HCT116 (cell line): ENCODE measurements at regions not wholly inside any gene's neighbourhood (a gene's known extent, or its start where the extent isn't known, plus 50 kb on each side); places are given as distances from the start of the nearest gene placed in this dataset.

Experiments used
- ATAC-seq: fragments of 200-7000 bp; cut with Tn5 transposase; 2 replicates; pipeline ENCODE4 v1.9.1; 2020; ENCODE audit warnings: mild to moderate bottlenecking, moderate library complexity
- BruUV-seq: library from RNA; stranded (reverse); fragments of 400-500 nt; replicated peaks from 2 replicates; lab custom pipeline; 2021; lab: Mats Ljungman, UMichigan
- CTCF ChIA-PET: fragments of 300-600 bp; sonication (Branson Sonifier 250); formaldehyde crosslinking; loops from one replicate; lab custom pipeline; 2021; ENCODE audit warnings: antibody characterized with exemption; lab: Charles Lee
- POLR2A ChIA-PET: fragments of 300-600, 350-600 bp; sonication (Branson Sonifier 250); formaldehyde crosslinking; loops from one replicate; lab custom pipeline; 2021; ENCODE audit warnings: antibody characterized with exemption; lab: Charles Lee
- RAD21 ChIA-PET, 2 experiments: fragments of 300-600 bp; sonication (Branson Sonifier 250); formaldehyde crosslinking; loops; one replicate each; lab custom pipeline; 2023; ENCODE audit warnings: low total read pairs in 2 of 2; ENCODE audit not compliant: uncharacterized antibody in 2 of 2, unreplicated experiment in 2 of 2, low non-redundant PET in 1 of 2; lab: Charles Lee
- DNase-seq: peaks from one replicate; pipeline ENCODE4 v3.0.0-alpha.2; 2010; ENCODE audit warnings: low read depth, low spot score
- H2AFZ ChIP-seq: fragments of 200-600 bp; shearing (Covaris generic), sonication (generic); 2 replicates; pipeline ENCODE4 v1.6.1; 2017; ENCODE audit warnings: low read depth, mixed run types, mixed read lengths, antibody characterized with exemption, low read length; ENCODE audit not compliant: poor library complexity, severe bottlenecking
- H3K27ac ChIP-seq: 2 replicates; pipeline ENCODE4 v1.5.1; 2012; ENCODE audit warnings: low read depth, low read length
- H3K27me3 ChIP-seq: fragments of 200-600 bp; sonication (generic); 2 replicates; pipeline ENCODE4 v1.6.1; 2016; ENCODE audit warnings: mixed run types, low read length, mixed read lengths; ENCODE audit not compliant: insufficient read depth
- H3K36me3 ChIP-seq, 2 experiments: fragments of 200-500 bp in 1 of 2; fragments of 200-600 bp in 1 of 2; sonication (Bioruptor generic) in 1 of 2; sonication (generic) in 1 of 2; 2 replicates each; pipeline versions ENCODE4 v1.5.1 to v1.6.1; 2014 to 2016; ENCODE audit warnings: low read length in 2 of 2, inconsistent platforms in 1 of 2, mixed read lengths in 1 of 2, mixed run types in 1 of 2; ENCODE audit not compliant: insufficient read depth in 2 of 2, control insufficient read depth in 1 of 2
- H3K4me1 ChIP-seq, 2 experiments: fragments of 200-600 bp in 1 of 2; sonication (generic) in 1 of 2; 2 replicates each; pipeline versions ENCODE4 v1.5.1 to v1.6.1; 2012 to 2017; ENCODE audit warnings: low read length in 2 of 2, inconsistent platforms in 1 of 2, mild to moderate bottlenecking in 1 of 2, mixed read lengths in 1 of 2, mixed run types in 1 of 2, moderate library complexity in 1 of 2; ENCODE audit not compliant: insufficient read depth in 2 of 2, control insufficient read depth in 1 of 2
- H3K4me2 ChIP-seq: fragments of 200-600 bp; sonication (generic); 2 replicates; pipeline ENCODE4 v1.6.1; 2017; ENCODE audit warnings: mixed run types, low read length, mixed read lengths
- H3K4me3 ChIP-seq, 2 experiments: fragments of 200-600 bp in 1 of 2; sonication (generic) in 1 of 2; replicated peaks in 1 of 2; 2 replicates each; pipeline ENCODE4 v1.5.1; 2011 to 2016; ENCODE audit warnings: low read length in 2 of 2, control low read depth in 1 of 2, low read depth in 1 of 2, mild to moderate bottlenecking in 1 of 2, mixed read lengths in 1 of 2, mixed run types in 1 of 2
- H3K79me2 ChIP-seq: fragments of 200-600 bp; sonication (generic); 2 replicates; pipeline ENCODE4 v1.6.1; 2017; ENCODE audit warnings: mild to moderate bottlenecking, mixed run types, low read length, moderate library complexity, mixed read lengths; ENCODE audit not compliant: insufficient read depth
- H3K9ac ChIP-seq: fragments of 200-600 bp; sonication (generic); 2 replicates; pipeline ENCODE4 v1.6.1; 2016; ENCODE audit warnings: low read length, mixed read lengths
- H3K9me2 ChIP-seq: fragments of 200-600 bp; sonication (generic), shearing (Covaris generic); 2 replicates; pipeline ENCODE4 v1.6.1; 2017; ENCODE audit warnings: mixed run types, mild to moderate bottlenecking, moderate library complexity; ENCODE audit not compliant: insufficient read depth
- H3K9me3 ChIP-seq, 2 experiments: fragments of 200-500 bp in 1 of 2; fragments of 200-600 bp in 1 of 2; sonication (Bioruptor generic) in 1 of 2; sonication (generic) in 1 of 2; 2 replicates each; pipeline ENCODE4 v1.6.1; 2014 to 2017; ENCODE audit warnings: low read length in 2 of 2, mixed read lengths in 2 of 2, inconsistent platforms in 1 of 2, low read depth in 1 of 2, mild to moderate bottlenecking in 1 of 2, mixed run types in 1 of 2, moderate library complexity in 1 of 2; ENCODE audit not compliant: control insufficient read depth in 1 of 2, insufficient read depth in 1 of 2
- H4K20me1 ChIP-seq: fragments of 200-600 bp; sonication (generic), shearing (Covaris generic); 2 replicates; pipeline ENCODE4 v1.6.1; 2017; ENCODE audit warnings: mixed run types, mild to moderate bottlenecking, moderate library complexity; ENCODE audit not compliant: insufficient read depth
- ATF3 ChIP-seq: IDR thresholded peaks from 2 replicates; pipeline ENCODE4 v1.6.1; 2012
- CEBPB ChIP-seq: IDR thresholded peaks from 2 replicates; pipeline ENCODE4 v1.6.1; 2012; ENCODE audit warnings: low read depth
- CTCF ChIP-seq, 3 experiments: fragments of 200-600 bp in 1 of 3; sonication (generic) in 1 of 3; IDR thresholded peaks in 2 of 3; conservative IDR thresholded peaks in 1 of 3; 2 replicates each; pipeline ENCODE4 v1.5.1; 2012 to 2017; ENCODE audit warnings: low read depth in 2 of 3, low read length in 2 of 3, antibody characterized with exemption in 1 of 3, borderline replicate concordance in 1 of 3, control low read depth in 1 of 3, mild to moderate bottlenecking in 1 of 3, mixed read lengths in 1 of 3, mixed run types in 1 of 3, moderate library complexity in 1 of 3; ENCODE audit not compliant: insufficient read depth in 1 of 3
- EGR1 ChIP-seq: IDR thresholded peaks from 2 replicates; pipeline ENCODE4 v1.6.1; 2012; ENCODE audit warnings: low read depth
- EZH2 ChIP-seq: fragments of 200-600 bp; sonication (generic); IDR thresholded peaks from 2 replicates; pipeline ENCODE4 v1.6.1; 2017; ENCODE audit warnings: antibody characterized with exemption, mixed run types
- EZH2phosphoT487 ChIP-seq: fragments of 200-600 bp; IDR thresholded peaks from 2 replicates; pipeline ENCODE4 v1.6.1; 2018; ENCODE audit warnings: antibody characterized with exemption, borderline replicate concordance
- FOSL1 ChIP-seq: IDR thresholded peaks from 2 replicates; pipeline ENCODE4 v1.6.1; 2012; ENCODE audit warnings: low read depth
- MAX ChIP-seq: IDR thresholded peaks from 2 replicates; pipeline ENCODE4 v1.6.1; 2012
- POLR2A ChIP-seq: IDR thresholded peaks from 2 replicates; pipeline ENCODE4 v1.7.0; 2011; ENCODE audit warnings: borderline replicate concordance; ENCODE audit not compliant: insufficient read depth, insufficient read length; ENCODE audit errors: extremely low read depth
- POLR2AphosphoS5 ChIP-seq: IDR thresholded peaks from 2 replicates; pipeline ENCODE4 v1.6.1; 2011; ENCODE audit warnings: mild to moderate bottlenecking, low read depth, low read length, moderate library complexity
- RAD21 ChIP-seq: IDR thresholded peaks from 2 replicates; pipeline ENCODE4 v1.6.1; 2012; ENCODE audit warnings: low read depth, mild to moderate bottlenecking
- REST ChIP-seq: IDR thresholded peaks from 2 replicates; pipeline ENCODE4 v1.6.1; 2012; ENCODE audit warnings: low read depth
- SIN3A ChIP-seq: IDR thresholded peaks from 2 replicates; pipeline ENCODE4 v1.6.1; 2012; ENCODE audit warnings: low read depth
- SP1 ChIP-seq: IDR thresholded peaks from 2 replicates; pipeline ENCODE4 v1.6.1; 2012; ENCODE audit warnings: low read depth
- SRF ChIP-seq: IDR thresholded peaks from 2 replicates; pipeline ENCODE4 v1.6.1; 2012; ENCODE audit warnings: low read depth
- TCF7L2 ChIP-seq: IDR thresholded peaks from 2 replicates; pipeline ENCODE4 v1.7.0; 2011; ENCODE audit warnings: borderline replicate concordance, inconsistent platforms; ENCODE audit not compliant: insufficient read depth, insufficient read length; ENCODE audit errors: extremely low read depth
- YY1 ChIP-seq: IDR thresholded peaks from 2 replicates; pipeline ENCODE4 v1.6.1; 2011; ENCODE audit warnings: low read length, low read depth, moderate library complexity, mild to moderate bottlenecking; ENCODE audit not compliant: insufficient replicate concordance; ENCODE audit errors: extremely low read depth
- ZNF274 ChIP-seq: fragments of 200-500 bp; sonication (Bioruptor generic); IDR thresholded peaks from 2 replicates; pipeline ENCODE4 v1.6.1; 2014; ENCODE audit warnings: mild to moderate bottlenecking, low read depth, low read length, inconsistent platforms
- intact Hi-C: fragments of 100-400 bp; cut with micrococcal nuclease; formaldehyde crosslinking; loops from 2 replicates; pipeline ENCODE4 v1.10.0; 2022

GRCh38 chr11:96474263-96474662, 84.5 kb downstream of the JRKL start (continued):
- no peak for TF ChIP-seq MAX
- TF ChIP-seq, all 23 proteins: peak for 0

DNA sequence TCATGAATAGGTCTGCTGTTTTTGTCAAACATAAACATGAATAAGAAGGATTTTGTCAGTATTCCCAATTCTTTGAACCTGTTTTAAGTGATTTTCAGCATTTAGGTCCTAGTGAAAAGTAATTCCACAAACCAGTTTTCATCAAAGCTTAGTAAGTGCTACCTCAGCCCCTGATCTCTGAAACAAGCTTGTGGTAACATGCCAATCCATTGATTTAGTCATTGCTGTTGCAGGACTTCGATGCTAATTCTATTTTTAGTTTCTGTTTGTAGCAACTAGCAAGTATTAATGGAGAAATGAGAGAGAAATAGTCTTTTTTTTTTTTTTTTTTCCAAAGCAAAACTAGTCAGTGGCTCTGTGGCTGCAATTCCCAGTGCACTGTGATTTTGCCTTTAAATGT, 91.4 kb downstream of the JRKL start:
- Histone ChIP-seq H2AFZ (no peak overlapping the region), H3K9me2 (no peaks in the 10 kb centered on the region), H3K4me1 (no peaks in the 10 kb centered on the region), H4K20me1 (no peaks in the 10 kb centered on the region), H3K27me3 (no peaks in the 10 kb centered on the region), H3K79me2 (no peaks in the 10 kb centered on the region), H3K4me3 (no peak overlapping the region), H3K9ac (no peak overlapping the region), H3K4me2 (no peak overlapping the region), H3K9me3 (no peaks in the 10 kb centered on the region), H3K27ac (no peak overlapping the region), H3K36me3 (no peaks in the 10 kb centered on the region)
- BruUV-seq, result no TSS peak
- TF ChIP-seq RAD21, result no peak
- TF ChIP-seq CEBPB, result no peak
- no peak for TF ChIP-seq MAX
- no peak for TF ChIP-seq EZH2
- TF ChIP-seq CTCF (IDR thresholded peaks at IDR 0.05 in 2 of 3, conservative IDR thresholded peaks at IDR 0.05 in 1 of 3; ENCODE audit: borderline replicate concordance in 1 of 3, insufficient read depth in 1 of 3, low read depth in 2 of 3, low read length in 2 of 3), result no peak
- TF ChIP-seq POLR2AphosphoS5, result no peak
- TF ChIP-seq SIN3A, result no peak
- TF ChIP-seq YY1, result no peak
- TF ChIP-seq ATF3, result no peak
- TF ChIP-seq ZNF274, result no peak
- no peak for TF ChIP-seq EZH2phosphoT487
- no peak for TF ChIP-seq REST
- TF ChIP-seq TCF7L2, result no peak
- no peak for TF ChIP-seq EGR1
- TF ChIP-seq SRF, result no peak
- TF ChIP-seq POLR2A, result no peak
- no peak for TF ChIP-seq FOSL1
- no peak for TF ChIP-seq SP1
- ChIA-PET CTCF (interaction anchor here (1.6 kb wide), 1 partner anchor 17 kb away, joined by 3 read pairs; no protein-coding TSS in a partner anchor), POLR2A (no interaction called here), RAD21 (no interaction called here)
- DNase-seq (no peak), ATAC-seq (no peak)
- intact Hi-C loops, result no loop called here
